ENCODE measurements at regions not wholly inside any gene's neighbourhood (a gene's known extent, or its start where the extent isn't known, plus 50 kb on each side); places are given as distances from the start of the nearest gene placed in this dataset.

DNA sequence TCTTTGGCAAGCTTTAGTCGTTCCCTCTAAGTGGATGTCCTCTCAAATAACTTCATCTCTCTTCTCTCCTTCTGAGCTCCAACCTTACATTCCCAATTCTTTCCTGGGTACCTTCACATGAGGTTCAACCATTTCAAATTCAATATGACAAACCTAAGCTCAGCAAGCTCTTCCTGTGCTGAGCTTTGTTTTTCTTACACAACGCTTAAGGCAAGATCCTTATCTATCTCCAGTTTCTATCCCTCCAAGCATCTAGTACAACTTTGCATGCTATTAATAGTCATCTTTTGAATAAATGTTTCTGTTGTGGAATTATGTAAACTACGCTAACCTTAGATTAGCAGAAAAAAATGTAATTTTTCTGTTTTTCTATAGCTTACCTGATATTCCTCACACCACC, 63.7 kb upstream of the IFNG-AS1 start:
- TF ChIP-seq, protein P1, sequence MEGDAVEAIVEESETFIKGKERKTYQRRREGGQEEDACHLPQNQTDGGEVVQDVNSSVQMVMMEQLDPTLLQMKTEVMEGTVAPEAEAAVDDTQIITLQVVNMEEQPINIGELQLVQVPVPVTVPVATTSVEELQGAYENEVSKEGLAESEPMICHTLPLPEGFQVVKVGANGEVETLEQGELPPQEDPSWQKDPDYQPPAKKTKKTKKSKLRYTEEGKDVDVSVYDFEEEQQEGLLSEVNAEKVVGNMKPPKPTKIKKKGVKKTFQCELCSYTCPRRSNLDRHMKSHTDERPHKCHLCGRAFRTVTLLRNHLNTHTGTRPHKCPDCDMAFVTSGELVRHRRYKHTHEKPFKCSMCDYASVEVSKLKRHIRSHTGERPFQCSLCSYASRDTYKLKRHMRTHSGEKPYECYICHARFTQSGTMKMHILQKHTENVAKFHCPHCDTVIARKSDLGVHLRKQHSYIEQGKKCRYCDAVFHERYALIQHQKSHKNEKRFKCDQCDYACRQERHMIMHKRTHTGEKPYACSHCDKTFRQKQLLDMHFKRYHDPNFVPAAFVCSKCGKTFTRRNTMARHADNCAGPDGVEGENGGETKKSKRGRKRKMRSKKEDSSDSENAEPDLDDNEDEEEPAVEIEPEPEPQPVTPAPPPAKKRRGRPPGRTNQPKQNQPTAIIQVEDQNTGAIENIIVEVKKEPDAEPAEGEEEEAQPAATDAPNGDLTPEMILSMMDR (IDR thresholded peaks at IDR 0.05; ENCODE audit: low read length): no peak
- no peak for TF ChIP-seq EZH2 (IDR thresholded peaks at IDR 0.05; ENCODE audit: borderline replicate concordance, low read length)

All from OCI-LY1 (cell line).